GM12878 (cell line): ENCODE measurements at regions not wholly inside any gene's neighbourhood (a gene's known extent, or its start where the extent isn't known, plus 50 kb on each side); places are given as distances from the start of the nearest gene placed in this dataset.

Experiments used
- ATAC-seq: fragments of 200-7000 bp; cut with Tn5 transposase; 3 replicates; pipeline ENCODE4 v1.9.1; 2020; ENCODE audit warnings: mild to moderate bottlenecking, moderate library complexity
- BruUV-seq: library from RNA; stranded (reverse); fragments of 400-500 nt; replicated peaks from 2 replicates; lab custom pipeline; 2021; lab: Mats Ljungman, UMichigan
- CTCF ChIA-PET: fragments of 300-600 bp; sonication (Branson Sonifier 250); formaldehyde crosslinking; extraction: SDS; loops from one replicate; lab custom pipeline; 2021; ENCODE audit warnings: inconsistent platforms; lab: Yijun Ruan, JAX
- POLR2A ChIA-PET: fragments of 350-600 bp; formaldehyde crosslinking; extraction: SDS; loops from one replicate; lab custom pipeline; 2021; ENCODE audit warnings: inconsistent platforms; lab: Charles Lee
- RAD21 ChIA-PET: fragments of 300-600 bp; sonication (Branson Sonifier 250); formaldehyde crosslinking; loops from one replicate; lab custom pipeline; 2023; ENCODE audit warnings: antibody characterized with exemption; ENCODE audit not compliant: unreplicated experiment; lab: Charles Lee
- SMC1A ChIA-PET: fragments of 300-600 bp; sonication (Branson Sonifier 250); formaldehyde crosslinking; loops from one replicate; lab custom pipeline; 2023; ENCODE audit not compliant: unreplicated experiment, uncharacterized antibody; lab: Charles Lee
- DNase-seq: peaks from one replicate; pipeline ENCODE4 v3.0.0-alpha.2; 2011; ENCODE audit warnings: low read depth, low spot score
- FAIRE-seq: peaks from 3 replicates; lab custom pipeline; 2011; peaks lifted over from hg19 to GRCh38; lab: Jason Lieb, UNC
- H2AFZ ChIP-seq: 2 replicates; pipeline ENCODE4 v1.6.0; 2011; ENCODE audit warnings: low read depth, low read length, control low read depth; ENCODE audit not compliant: control insufficient read depth
- H3K27ac ChIP-seq: 2 replicates; pipeline ENCODE4 v1.5.1; 2011; ENCODE audit warnings: control low read depth; ENCODE audit not compliant: control insufficient read depth, insufficient read depth
- H3K27me3 ChIP-seq, 2 experiments: replicated peaks in 1 of 2; 2 replicates each; pipeline versions ENCODE4 v1.6.0 to v1.6.1; 2011; ENCODE audit warnings: low read length in 1 of 2; ENCODE audit not compliant: control insufficient read depth in 2 of 2, insufficient read depth in 2 of 2
- H3K36me3 ChIP-seq, 2 experiments: 2 replicates each; pipeline ENCODE4 v1.5.1; 2011; ENCODE audit warnings: low read length in 1 of 2; ENCODE audit not compliant: control insufficient read depth in 2 of 2, insufficient read depth in 2 of 2
- H3K4me1 ChIP-seq: 2 replicates; pipeline ENCODE4 v1.6.1; 2011; ENCODE audit warnings: mild to moderate bottlenecking, low read length, moderate library complexity, mixed read lengths; ENCODE audit not compliant: control insufficient read depth, insufficient read depth
- H3K4me2 ChIP-seq: 2 replicates; pipeline ENCODE4 v1.6.0; 2011; ENCODE audit warnings: control low read depth; ENCODE audit not compliant: control insufficient read depth, insufficient read depth
- H3K4me3 ChIP-seq: fragments of 200-600 bp; sonication (generic); 2 replicates; pipeline ENCODE4 v1.5.1; 2016
- H3K79me2 ChIP-seq: 2 replicates; pipeline ENCODE4 v1.6.0; 2011; ENCODE audit warnings: low read length; ENCODE audit not compliant: control insufficient read depth, insufficient read depth
- H3K9ac ChIP-seq: 2 replicates; pipeline ENCODE4 v1.8.0; 2011; ENCODE audit warnings: low read length, control low read depth, mixed read lengths; ENCODE audit not compliant: control insufficient read depth, insufficient read depth
- H3K9me3 ChIP-seq: replicated peaks from 3 replicates; pipeline ENCODE4 v1.5.1; 2011; ENCODE audit warnings: mild to moderate bottlenecking, low read length; ENCODE audit not compliant: control insufficient read depth, insufficient read depth
- H4K20me1 ChIP-seq: 2 replicates; pipeline ENCODE4 v1.6.0; 2011; ENCODE audit not compliant: control insufficient read depth, insufficient read depth
- NFXL1 ChIP-seq: fragments of 450-650 bp; IDR thresholded peaks from 2 replicates; pipeline ENCODE4 v1.6.1; 2017; ENCODE audit warnings: antibody characterized with exemption, mild to moderate bottlenecking, borderline replicate concordance
- NFYB ChIP-seq: IDR thresholded peaks from 2 replicates; pipeline ENCODE4 v1.6.1; 2011; ENCODE audit warnings: low read depth, mild to moderate bottlenecking, low read length, improper control_type of control experiment, moderate library complexity; ENCODE audit not compliant: insufficient read depth
- NR2F1 ChIP-seq: fragments of 450-650 bp; conservative IDR thresholded peaks from 2 replicates; pipeline ENCODE4 v1.6.1; 2017; ENCODE audit warnings: mild to moderate bottlenecking
- NRF1 ChIP-seq: conservative IDR thresholded peaks from 2 replicates; pipeline ENCODE4 v1.6.1; 2011; ENCODE audit warnings: mild to moderate bottlenecking, low read depth, low read length, improper control_type of control experiment
- YBX1 ChIP-seq: fragments of 450-650 bp; IDR thresholded peaks from 2 replicates; pipeline ENCODE4 v1.6.1; 2016; ENCODE audit warnings: antibody characterized with exemption
- ZBED1 ChIP-seq: IDR thresholded peaks from 2 replicates; pipeline ENCODE4 v1.6.1; 2016; ENCODE audit warnings: borderline replicate concordance
- ZNF24 ChIP-seq: fragments of 450-650 bp; IDR thresholded peaks from 2 replicates; pipeline ENCODE4 v1.6.1; 2017; ENCODE audit warnings: antibody characterized with exemption, mild to moderate bottlenecking
- ZZZ3 ChIP-seq: IDR thresholded peaks from 2 replicates; pipeline ENCODE4 v1.6.1; 2011; ENCODE audit warnings: low read depth; ENCODE audit not compliant: control insufficient read depth, insufficient read length
- WGBS: methylation state at CpG from one replicate; pipeline ENCODE4 v1.1.6; 2016; ENCODE audit warnings: low lambda C conversion rate; ENCODE audit not compliant: insufficient replicate concordance, insufficient coverage; ENCODE audit errors: missing lambda C conversion rate; 5-methylcytosine and 5-hydroxymethylcytosine counted together
- in situ Hi-C: fragments of 300-500 bp; cut with MboI; formaldehyde crosslinking; loops from 9 replicates; pipeline ENCODE4 v1.14.3; 2018; ENCODE audit warnings: mixed read lengths
- intact Hi-C: fragments of 100-400 bp; cut with micrococcal nuclease; formaldehyde crosslinking; loops from one replicate; pipeline ENCODE4 v1.14.2; 2022; ENCODE audit not compliant: unreplicated experiment
- TF ChIP-seq, protein P1 (sequence below): fragments of 450-650 bp; IDR thresholded peaks from 2 replicates; pipeline ENCODE4 v1.6.1; 2016; ENCODE audit warnings: mild to moderate bottlenecking, moderate library complexity, borderline replicate concordance
- TF ChIP-seq, protein P2 (sequence below): fragments of 450-650 bp; IDR thresholded peaks from 2 replicates; pipeline ENCODE4 v1.6.1; 2016; ENCODE audit warnings: mild to moderate bottlenecking
- TF ChIP-seq, protein P3 (sequence below), 3 experiments: IDR thresholded peaks in 2 of 3; conservative IDR thresholded peaks in 1 of 3; 2 replicates each; pipeline ENCODE4 v1.5.1; 2011; ENCODE audit warnings: low read depth in 3 of 3, low read length in 3 of 3, mild to moderate bottlenecking in 3 of 3, control low read depth in 2 of 3, moderate library complexity in 2 of 3, inconsistent platforms in 1 of 3, mixed read lengths in 1 of 3; ENCODE audit not compliant: control insufficient read depth in 2 of 3, insufficient read depth in 1 of 3; ENCODE audit errors: extremely low read depth in 1 of 3
- TF ChIP-seq, protein P4 (sequence below): fragments of 450-650 bp; IDR thresholded peaks from 2 replicates; pipeline ENCODE4 v1.6.1; 2017; ENCODE audit warnings: borderline replicate concordance
- TF ChIP-seq, protein P5 (sequence below): fragments of 450-650 bp; IDR thresholded peaks from 2 replicates; pipeline ENCODE4 v1.6.1; 2018; ENCODE audit warnings: mild to moderate bottlenecking, low read depth, moderate library complexity; ENCODE audit not compliant: partially characterized antibody

DNA sequence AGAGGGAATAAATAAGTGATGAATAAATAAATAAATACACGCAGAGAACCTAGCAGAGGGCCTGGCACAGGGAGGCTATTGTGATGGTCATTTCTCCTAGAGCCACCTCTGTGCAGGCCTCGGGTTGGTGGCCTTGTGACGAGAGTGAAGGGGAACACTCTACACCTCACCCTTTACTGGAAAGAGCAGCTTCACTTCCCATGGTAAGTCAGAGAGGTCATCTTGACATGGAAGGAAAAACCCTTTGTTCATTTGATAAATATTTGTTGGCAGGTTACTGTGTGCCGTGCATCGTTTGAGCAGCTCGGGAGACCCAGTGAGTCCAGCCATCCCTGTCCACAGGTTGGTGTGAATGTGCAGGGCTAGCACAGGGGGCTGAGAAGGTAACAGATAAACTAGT is 70.2 kb upstream of the PODXL start:
- H4K20me1 ChIP-seq: no peaks in the 10 kb centered on the region
- in situ Hi-C loops: no loop called here
- H3K4me3 ChIP-seq: no peak overlapping the region
- no peaks in the 10 kb centered on the region for H3K79me2 ChIP-seq
- H3K4me2 ChIP-seq: no peak overlapping the region
- RAD21 ChIA-PET: no interaction called here
- BruUV-seq: no TSS peak
- POLR2A ChIA-PET: no interaction called here
- H3K9ac ChIP-seq: no peak overlapping the region
- TF ChIP-seq ZNF24: no peak
- no peak for TF ChIP-seq ZZZ3
- no peak for TF ChIP-seq NRF1
- TF ChIP-seq, protein P1, sequence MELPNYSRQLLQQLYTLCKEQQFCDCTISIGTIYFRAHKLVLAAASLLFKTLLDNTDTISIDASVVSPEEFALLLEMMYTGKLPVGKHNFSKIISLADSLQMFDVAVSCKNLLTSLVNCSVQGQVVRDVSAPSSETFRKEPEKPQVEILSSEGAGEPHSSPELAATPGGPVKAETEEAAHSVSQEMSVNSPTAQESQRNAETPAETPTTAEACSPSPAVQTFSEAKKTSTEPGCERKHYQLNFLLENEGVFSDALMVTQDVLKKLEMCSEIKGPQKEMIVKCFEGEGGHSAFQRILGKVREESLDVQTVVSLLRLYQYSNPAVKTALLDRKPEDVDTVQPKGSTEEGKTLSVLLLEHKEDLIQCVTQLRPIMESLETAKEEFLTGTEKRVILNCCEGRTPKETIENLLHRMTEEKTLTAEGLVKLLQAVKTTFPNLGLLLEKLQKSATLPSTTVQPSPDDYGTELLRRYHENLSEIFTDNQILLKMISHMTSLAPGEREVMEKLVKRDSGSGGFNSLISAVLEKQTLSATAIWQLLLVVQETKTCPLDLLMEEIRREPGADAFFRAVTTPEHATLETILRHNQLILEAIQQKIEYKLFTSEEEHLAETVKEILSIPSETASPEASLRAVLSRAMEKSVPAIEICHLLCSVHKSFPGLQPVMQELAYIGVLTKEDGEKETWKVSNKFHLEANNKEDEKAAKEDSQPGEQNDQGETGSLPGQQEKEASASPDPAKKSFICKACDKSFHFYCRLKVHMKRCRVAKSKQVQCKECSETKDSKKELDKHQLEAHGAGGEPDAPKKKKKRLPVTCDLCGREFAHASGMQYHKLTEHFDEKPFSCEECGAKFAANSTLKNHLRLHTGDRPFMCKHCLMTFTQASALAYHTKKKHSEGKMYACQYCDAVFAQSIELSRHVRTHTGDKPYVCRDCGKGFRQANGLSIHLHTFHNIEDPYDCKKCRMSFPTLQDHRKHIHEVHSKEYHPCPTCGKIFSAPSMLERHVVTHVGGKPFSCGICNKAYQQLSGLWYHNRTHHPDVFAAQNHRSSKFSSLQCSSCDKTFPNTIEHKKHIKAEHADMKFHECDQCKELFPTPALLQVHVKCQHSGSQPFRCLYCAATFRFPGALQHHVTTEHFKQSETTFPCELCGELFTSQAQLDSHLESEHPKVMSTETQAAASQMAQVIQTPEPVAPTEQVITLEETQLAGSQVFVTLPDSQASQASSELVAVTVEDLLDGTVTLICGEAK: no peak
- TF ChIP-seq, protein P2, sequence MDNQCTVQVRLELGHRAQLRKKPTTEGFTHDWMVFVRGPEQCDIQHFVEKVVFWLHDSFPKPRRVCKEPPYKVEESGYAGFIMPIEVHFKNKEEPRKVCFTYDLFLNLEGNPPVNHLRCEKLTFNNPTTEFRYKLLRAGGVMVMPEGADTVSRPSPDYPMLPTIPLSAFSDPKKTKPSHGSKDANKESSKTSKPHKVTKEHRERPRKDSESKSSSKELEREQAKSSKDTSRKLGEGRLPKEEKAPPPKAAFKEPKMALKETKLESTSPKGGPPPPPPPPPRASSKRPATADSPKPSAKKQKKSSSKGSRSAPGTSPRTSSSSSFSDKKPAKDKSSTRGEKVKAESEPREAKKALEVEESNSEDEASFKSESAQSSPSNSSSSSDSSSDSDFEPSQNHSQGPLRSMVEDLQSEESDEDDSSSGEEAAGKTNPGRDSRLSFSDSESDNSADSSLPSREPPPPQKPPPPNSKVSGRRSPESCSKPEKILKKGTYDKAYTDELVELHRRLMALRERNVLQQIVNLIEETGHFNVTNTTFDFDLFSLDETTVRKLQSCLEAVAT: no peak
- no peak for TF ChIP-seq NR2F1
- TF ChIP-seq, protein P3, sequence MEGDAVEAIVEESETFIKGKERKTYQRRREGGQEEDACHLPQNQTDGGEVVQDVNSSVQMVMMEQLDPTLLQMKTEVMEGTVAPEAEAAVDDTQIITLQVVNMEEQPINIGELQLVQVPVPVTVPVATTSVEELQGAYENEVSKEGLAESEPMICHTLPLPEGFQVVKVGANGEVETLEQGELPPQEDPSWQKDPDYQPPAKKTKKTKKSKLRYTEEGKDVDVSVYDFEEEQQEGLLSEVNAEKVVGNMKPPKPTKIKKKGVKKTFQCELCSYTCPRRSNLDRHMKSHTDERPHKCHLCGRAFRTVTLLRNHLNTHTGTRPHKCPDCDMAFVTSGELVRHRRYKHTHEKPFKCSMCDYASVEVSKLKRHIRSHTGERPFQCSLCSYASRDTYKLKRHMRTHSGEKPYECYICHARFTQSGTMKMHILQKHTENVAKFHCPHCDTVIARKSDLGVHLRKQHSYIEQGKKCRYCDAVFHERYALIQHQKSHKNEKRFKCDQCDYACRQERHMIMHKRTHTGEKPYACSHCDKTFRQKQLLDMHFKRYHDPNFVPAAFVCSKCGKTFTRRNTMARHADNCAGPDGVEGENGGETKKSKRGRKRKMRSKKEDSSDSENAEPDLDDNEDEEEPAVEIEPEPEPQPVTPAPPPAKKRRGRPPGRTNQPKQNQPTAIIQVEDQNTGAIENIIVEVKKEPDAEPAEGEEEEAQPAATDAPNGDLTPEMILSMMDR (IDR thresholded peaks at IDR 0.05 in 2 of 3, conservative IDR thresholded peaks at IDR 0.05 in 1 of 3; ENCODE audit: control insufficient read depth in 2 of 3, extremely low read depth in 1 of 3, insufficient read depth in 1 of 3, low read depth in 3 of 3, low read length in 3 of 3): no peak
- TF ChIP-seq NFYB: no peak
- TF ChIP-seq, protein P4, sequence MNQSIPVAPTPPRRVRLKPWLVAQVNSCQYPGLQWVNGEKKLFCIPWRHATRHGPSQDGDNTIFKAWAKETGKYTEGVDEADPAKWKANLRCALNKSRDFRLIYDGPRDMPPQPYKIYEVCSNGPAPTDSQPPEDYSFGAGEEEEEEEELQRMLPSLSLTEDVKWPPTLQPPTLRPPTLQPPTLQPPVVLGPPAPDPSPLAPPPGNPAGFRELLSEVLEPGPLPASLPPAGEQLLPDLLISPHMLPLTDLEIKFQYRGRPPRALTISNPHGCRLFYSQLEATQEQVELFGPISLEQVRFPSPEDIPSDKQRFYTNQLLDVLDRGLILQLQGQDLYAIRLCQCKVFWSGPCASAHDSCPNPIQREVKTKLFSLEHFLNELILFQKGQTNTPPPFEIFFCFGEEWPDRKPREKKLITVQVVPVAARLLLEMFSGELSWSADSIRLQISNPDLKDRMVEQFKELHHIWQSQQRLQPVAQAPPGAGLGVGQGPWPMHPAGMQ: no peak
- TF ChIP-seq ZBED1: no peak
- no peak for TF ChIP-seq NFXL1
- TF ChIP-seq, protein P5, sequence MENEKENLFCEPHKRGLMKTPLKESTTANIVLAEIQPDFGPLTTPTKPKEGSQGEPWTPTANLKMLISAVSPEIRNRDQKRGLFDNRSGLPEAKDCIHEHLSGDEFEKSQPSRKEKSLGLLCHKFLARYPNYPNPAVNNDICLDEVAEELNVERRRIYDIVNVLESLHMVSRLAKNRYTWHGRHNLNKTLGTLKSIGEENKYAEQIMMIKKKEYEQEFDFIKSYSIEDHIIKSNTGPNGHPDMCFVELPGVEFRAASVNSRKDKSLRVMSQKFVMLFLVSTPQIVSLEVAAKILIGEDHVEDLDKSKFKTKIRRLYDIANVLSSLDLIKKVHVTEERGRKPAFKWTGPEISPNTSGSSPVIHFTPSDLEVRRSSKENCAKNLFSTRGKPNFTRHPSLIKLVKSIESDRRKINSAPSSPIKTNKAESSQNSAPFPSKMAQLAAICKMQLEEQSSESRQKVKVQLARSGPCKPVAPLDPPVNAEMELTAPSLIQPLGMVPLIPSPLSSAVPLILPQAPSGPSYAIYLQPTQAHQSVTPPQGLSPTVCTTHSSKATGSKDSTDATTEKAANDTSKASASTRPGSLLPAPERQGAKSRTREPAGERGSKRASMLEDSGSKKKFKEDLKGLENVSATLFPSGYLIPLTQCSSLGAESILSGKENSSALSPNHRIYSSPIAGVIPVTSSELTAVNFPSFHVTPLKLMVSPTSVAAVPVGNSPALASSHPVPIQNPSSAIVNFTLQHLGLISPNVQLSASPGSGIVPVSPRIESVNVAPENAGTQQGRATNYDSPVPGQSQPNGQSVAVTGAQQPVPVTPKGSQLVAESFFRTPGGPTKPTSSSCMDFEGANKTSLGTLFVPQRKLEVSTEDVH: no peak
- TF ChIP-seq YBX1: no peak
- DNase-seq (no peak), ATAC-seq (no peak), FAIRE-seq (no peak)
- H3K4me1 ChIP-seq: no peaks in the 10 kb centered on the region
- 24% methylated on average over 6 of the region's 6 CpGs for WGBS
- no peaks in the 10 kb centered on the region for H3K9me3 ChIP-seq
- SMC1A ChIA-PET: no interaction called here
- H2AFZ ChIP-seq: no peak overlapping the region
- CTCF ChIA-PET: no interaction called here
- no peaks in the 10 kb centered on the region for H3K36me3 ChIP-seq
- no peak overlapping the region for H3K27ac ChIP-seq
- intact Hi-C loops: no loop called here
- peaks cover 0 to 9% of the 10 kb centered on the region in 2 experiments; a peak in 3 of 4 replicates for H3K27me3 ChIP-seq
